SU-DHL-6 (cell line): ENCODE measurements at regions not wholly inside any gene's neighbourhood (a gene's known extent, or its start where the extent isn't known, plus 50 kb on each side); places are given as distances from the start of the nearest gene placed in this dataset.

Source experiments
- H2AFZ ChIP-seq: fragments of 200-600 bp; sonication (generic); 2 replicates; pipeline ENCODE4 v1.6.1; 2014; ENCODE audit warnings: low read depth, mild to moderate bottlenecking, moderate library complexity, mixed read lengths, antibody characterized with exemption, low read length; ENCODE audit not compliant: severe bottlenecking
- H3F3A ChIP-seq: fragments of 200-600 bp; shearing (Covaris generic); 2 replicates; pipeline ENCODE4 v1.6.0; 2016; ENCODE audit warnings: antibody characterized with exemption, mild to moderate bottlenecking; ENCODE audit not compliant: insufficient read depth
- H3K27ac ChIP-seq: fragments of 200-600 bp; sonication (generic); 2 replicates; pipeline ENCODE4 v1.5.1; 2016; ENCODE audit warnings: low read depth, mild to moderate bottlenecking, low read length, moderate library complexity, mixed read lengths
- H3K27me3 ChIP-seq: fragments of 200-600 bp; sonication (generic), shearing (Covaris generic); 2 replicates; pipeline ENCODE4 v1.6.0; 2014; ENCODE audit warnings: mild to moderate bottlenecking, low read length
- H3K36me3 ChIP-seq: fragments of 200-600 bp; sonication (generic); 2 replicates; pipeline ENCODE4 v1.6.1; 2014; ENCODE audit warnings: mild to moderate bottlenecking, low read length, mixed read lengths
- H3K4me2 ChIP-seq: fragments of 300-600, 200-600 bp; shearing (Covaris generic), sonication (generic); 2 replicates; pipeline ENCODE4 v1.6.0; 2014; ENCODE audit warnings: low read length, low read depth, mild to moderate bottlenecking; ENCODE audit not compliant: poor library complexity, severe bottlenecking
- H3K4me3 ChIP-seq: fragments of 200-600 bp; sonication (generic); 2 replicates; pipeline ENCODE4 v1.5.1; 2014; ENCODE audit warnings: antibody characterized with exemption, low read length, mild to moderate bottlenecking, mixed read lengths; ENCODE audit not compliant: insufficient read depth, poor library complexity, severe bottlenecking
- H3K79me2 ChIP-seq: fragments of 200-600 bp; sonication (generic); 2 replicates; pipeline ENCODE4 v1.6.1; 2014; ENCODE audit warnings: mild to moderate bottlenecking, low read length, moderate library complexity; ENCODE audit not compliant: insufficient read depth
- H3K9ac ChIP-seq: fragments of 200-600 bp; sonication (generic); 2 replicates; pipeline ENCODE4 v1.7.0; 2014; ENCODE audit warnings: mild to moderate bottlenecking, low read length
- H3K9me2 ChIP-seq: fragments of 200-600 bp; sonication (generic); replicated peaks from 2 replicates; pipeline ENCODE4 v1.6.1; 2014; ENCODE audit warnings: low read length; ENCODE audit not compliant: insufficient read depth
- H3K9me3 ChIP-seq: fragments of 200-600 bp; sonication (generic); 2 replicates; pipeline ENCODE4 v1.6.1; 2014; ENCODE audit warnings: low read length, mixed read lengths; ENCODE audit not compliant: insufficient read depth
- H4K20me1 ChIP-seq: fragments of 200-600 bp; sonication (generic); 2 replicates; pipeline ENCODE4 v1.6.1; 2014; ENCODE audit warnings: low read depth, mild to moderate bottlenecking, antibody characterized with exemption, low read length, moderate library complexity, mixed read lengths
- EZH2phosphoT487 ChIP-seq: fragments of 200-600 bp; sonication (generic), shearing (Covaris generic); conservative IDR thresholded peaks from 2 replicates; pipeline ENCODE4 v1.6.1; 2018; ENCODE audit warnings: mild to moderate bottlenecking, antibody characterized with exemption, low read length, moderate library complexity, mixed read lengths
- TF ChIP-seq, protein P1 (sequence below): fragments of 200-600 bp; sonication (generic); IDR thresholded peaks from one replicate; pipeline ENCODE4 v1.5.1; 2017; ENCODE audit warnings: antibody characterized with exemption, mild to moderate bottlenecking, low read length, moderate library complexity; ENCODE audit not compliant: insufficient read depth, poor library complexity, severe bottlenecking

DNA sequence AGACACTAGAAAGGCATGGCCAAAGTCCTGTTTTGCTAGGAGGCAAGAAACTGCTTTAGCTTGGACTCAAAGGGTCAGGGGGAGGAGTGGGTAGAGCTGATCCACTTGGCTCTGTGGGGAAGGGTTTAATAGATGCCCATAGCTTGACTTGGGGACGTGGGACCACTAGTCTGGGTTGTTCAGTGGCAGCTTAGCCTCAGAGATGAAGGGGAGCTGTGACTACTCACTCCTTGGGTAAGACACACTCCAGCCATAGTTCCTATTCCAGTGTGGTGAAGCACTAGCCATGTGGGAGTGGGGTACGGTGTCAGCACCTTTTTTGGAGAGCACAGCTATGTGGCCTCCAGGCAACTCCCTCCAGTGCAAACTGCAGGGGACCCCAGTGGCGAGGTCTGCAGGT is 257.3 kb downstream of the TMEM121 start:
- H3K27ac ChIP-seq = no peak overlapping the region
- H3F3A ChIP-seq = no peaks in the 10 kb centered on the region; the same call in 1 of the 2 replicates
- TF ChIP-seq EZH2phosphoT487 = no peak
- TF ChIP-seq, protein P1, sequence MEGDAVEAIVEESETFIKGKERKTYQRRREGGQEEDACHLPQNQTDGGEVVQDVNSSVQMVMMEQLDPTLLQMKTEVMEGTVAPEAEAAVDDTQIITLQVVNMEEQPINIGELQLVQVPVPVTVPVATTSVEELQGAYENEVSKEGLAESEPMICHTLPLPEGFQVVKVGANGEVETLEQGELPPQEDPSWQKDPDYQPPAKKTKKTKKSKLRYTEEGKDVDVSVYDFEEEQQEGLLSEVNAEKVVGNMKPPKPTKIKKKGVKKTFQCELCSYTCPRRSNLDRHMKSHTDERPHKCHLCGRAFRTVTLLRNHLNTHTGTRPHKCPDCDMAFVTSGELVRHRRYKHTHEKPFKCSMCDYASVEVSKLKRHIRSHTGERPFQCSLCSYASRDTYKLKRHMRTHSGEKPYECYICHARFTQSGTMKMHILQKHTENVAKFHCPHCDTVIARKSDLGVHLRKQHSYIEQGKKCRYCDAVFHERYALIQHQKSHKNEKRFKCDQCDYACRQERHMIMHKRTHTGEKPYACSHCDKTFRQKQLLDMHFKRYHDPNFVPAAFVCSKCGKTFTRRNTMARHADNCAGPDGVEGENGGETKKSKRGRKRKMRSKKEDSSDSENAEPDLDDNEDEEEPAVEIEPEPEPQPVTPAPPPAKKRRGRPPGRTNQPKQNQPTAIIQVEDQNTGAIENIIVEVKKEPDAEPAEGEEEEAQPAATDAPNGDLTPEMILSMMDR = no peak
- no peaks in the 10 kb centered on the region for H3K79me2 ChIP-seq
- H4K20me1 ChIP-seq = no peaks in the 10 kb centered on the region
- H3K9me3 ChIP-seq = no peaks in the 10 kb centered on the region; the same call in 1 of the 2 replicates
- no peak overlapping the region for H3K4me2 ChIP-seq
- no peaks in the 10 kb centered on the region for H3K27me3 ChIP-seq
- H2AFZ ChIP-seq = no peak overlapping the region
- H3K9me2 ChIP-seq = no peaks in the 10 kb centered on the region
- no peaks in the 10 kb centered on the region for H3K36me3 ChIP-seq
- H3K9ac ChIP-seq = no peak overlapping the region
- H3K4me3 ChIP-seq = no peak overlapping the region

DNA sequence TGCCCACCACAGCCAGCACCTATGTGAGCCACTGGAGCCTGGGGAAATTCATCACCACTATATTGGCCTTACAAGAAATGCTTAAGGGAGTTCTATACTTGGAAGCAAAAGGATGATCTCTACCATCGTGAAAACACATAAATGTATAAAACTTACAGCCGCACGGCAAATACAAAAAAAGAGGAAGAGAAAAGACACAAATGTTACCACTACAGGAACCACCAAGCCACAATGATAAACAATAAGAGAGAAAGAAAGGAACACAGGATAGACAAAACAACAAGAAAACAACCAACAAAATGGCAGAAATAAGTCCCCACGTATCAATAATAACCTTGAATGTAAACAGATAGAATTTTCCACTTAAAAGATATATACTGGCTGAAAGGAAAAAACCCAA is 267.5 kb downstream of the TMEM121 start:
- H2AFZ ChIP-seq = peak overlapping the region; percentile 48
- peak overlapping the region; percentile 53 for H3K4me2 ChIP-seq
- H3K27me3 ChIP-seq = no peaks in the 10 kb centered on the region
- no peaks in the 10 kb centered on the region for H3K79me2 ChIP-seq
- H3K9me3 ChIP-seq = no peaks in the 10 kb centered on the region
- H3K9me2 ChIP-seq = no peaks in the 10 kb centered on the region
- H3K4me3 ChIP-seq = peak overlapping the region; percentile 14
- H3K27ac ChIP-seq = peak overlapping the region; percentile 42; the same call in 1 of the 2 replicates
- TF ChIP-seq, protein P1 = no peak
- no peak for TF ChIP-seq EZH2phosphoT487
- 0 out of 2 replicates have a peak, but pooled peaks cover 4% of the 10 kb centered on the region for H3K36me3 ChIP-seq
- H4K20me1 ChIP-seq = no peaks in the 10 kb centered on the region
- H3K9ac ChIP-seq = peak overlapping the region; percentile 39; the same call in 1 of the 2 replicates
- H3F3A ChIP-seq = no peaks in the 10 kb centered on the region

DNA sequence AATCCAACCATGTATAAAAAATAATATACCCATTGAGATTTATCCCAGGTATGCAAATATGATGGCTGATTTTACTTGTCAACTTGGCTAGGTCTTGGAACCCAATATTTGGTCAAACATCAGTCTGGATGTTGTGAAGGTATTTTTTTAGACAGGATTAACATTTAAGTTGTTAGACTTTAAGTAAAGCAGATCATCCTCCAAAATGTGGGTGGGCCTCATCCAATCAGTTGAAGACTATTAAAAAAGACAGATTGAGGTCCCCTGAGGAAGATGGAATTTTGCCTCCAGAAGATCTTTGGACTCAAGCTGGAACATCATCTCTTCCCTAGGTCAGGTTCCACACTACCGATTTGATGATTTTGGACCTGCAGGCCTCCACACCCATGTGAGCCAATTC is 271.2 kb downstream of the TMEM121 start:
- H3K36me3 ChIP-seq = 0 out of 2 replicates have a peak, but pooled peaks cover 4% of the 10 kb centered on the region
- no peak overlapping the region for H3K4me3 ChIP-seq
- no peak overlapping the region for H3K4me2 ChIP-seq
- H2AFZ ChIP-seq = no peak overlapping the region
- H3K27ac ChIP-seq = no peak overlapping the region
- TF ChIP-seq, protein P1 = no peak
- TF ChIP-seq EZH2phosphoT487 = no peak
- no peaks in the 10 kb centered on the region for H3F3A ChIP-seq
- H4K20me1 ChIP-seq = no peaks in the 10 kb centered on the region
- no peaks in the 10 kb centered on the region for H3K79me2 ChIP-seq
- H3K9ac ChIP-seq = no peak overlapping the region
- H3K27me3 ChIP-seq = no peaks in the 10 kb centered on the region
- no peaks in the 10 kb centered on the region for H3K9me2 ChIP-seq
- H3K9me3 ChIP-seq = no peaks in the 10 kb centered on the region
